NCI-H1092 treated with DMSO at 0.1 percent for 48 hours (cell line): ENCODE measurements at regions not wholly inside any gene's neighbourhood (a gene's known extent, or its start where the extent isn't known, plus 50 kb on each side); places are given as distances from the start of the nearest gene placed in this dataset.

Experiments
- DNase-seq: peaks from one replicate; lab custom pipeline; 2025; lab: John Stamatoyannopoulos, UW

DNA sequence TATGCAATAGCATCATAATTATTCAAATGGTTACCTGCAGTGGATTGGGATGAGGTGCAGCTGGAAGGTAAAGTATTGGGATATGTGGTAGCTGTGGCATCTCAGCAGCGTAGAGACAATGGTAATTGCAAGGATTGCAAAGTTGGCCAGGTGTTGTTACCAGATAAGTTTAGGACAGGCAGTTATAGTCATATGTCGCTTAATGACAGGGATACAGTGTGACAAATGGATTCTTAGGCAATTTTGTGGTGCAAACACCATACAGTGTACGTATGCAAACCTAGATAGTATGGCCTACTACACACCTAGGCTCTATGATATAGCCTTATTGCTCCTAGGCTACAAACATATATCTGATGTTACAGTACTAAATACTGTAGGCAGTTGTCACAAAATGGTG, 163.5 kb upstream of the LYZL2 start:
- no peak for DNase-seq

DNA sequence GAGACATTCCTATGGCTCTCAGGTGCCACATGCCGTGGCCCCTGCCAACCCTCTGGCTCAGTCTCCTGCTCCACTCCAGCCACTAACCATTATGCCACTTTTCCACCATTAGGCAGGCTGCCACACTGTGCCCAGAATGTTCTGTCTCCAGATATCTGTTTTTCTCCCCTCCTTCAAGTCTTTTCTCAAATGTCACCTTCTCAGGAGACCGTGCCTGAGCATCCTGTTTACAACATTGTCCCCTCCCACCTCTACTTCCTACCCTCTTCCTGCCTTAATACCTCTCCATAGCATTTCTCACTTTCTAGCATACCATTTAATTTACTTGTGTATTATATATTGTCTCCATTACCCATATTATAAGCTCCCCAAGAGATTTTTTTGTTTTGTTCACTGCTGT, 162.5 kb upstream of the LYZL2 start:
- DNase-seq: no peak

DNA sequence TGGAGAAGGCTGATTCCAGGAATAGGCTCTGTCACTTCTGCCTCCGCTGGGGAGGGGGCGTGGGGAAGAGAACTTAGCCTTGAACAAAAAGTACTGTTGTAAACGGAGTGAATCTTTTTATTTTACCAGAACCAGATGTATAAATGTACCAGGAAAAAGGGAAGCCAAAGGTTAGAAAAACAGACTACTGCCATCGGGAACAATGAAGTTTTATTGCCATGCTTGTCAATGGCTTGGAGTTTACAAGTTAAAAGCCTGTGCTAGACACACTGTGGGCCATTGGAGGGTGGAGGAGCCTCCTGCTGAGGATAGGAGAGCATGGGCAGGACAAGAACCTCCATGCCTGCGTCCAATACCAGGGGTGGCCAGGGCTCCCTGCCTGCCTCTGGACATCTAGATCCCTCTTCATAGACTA, 161.7 kb upstream of the LYZL2 start:
- no peak for DNase-seq

DNA sequence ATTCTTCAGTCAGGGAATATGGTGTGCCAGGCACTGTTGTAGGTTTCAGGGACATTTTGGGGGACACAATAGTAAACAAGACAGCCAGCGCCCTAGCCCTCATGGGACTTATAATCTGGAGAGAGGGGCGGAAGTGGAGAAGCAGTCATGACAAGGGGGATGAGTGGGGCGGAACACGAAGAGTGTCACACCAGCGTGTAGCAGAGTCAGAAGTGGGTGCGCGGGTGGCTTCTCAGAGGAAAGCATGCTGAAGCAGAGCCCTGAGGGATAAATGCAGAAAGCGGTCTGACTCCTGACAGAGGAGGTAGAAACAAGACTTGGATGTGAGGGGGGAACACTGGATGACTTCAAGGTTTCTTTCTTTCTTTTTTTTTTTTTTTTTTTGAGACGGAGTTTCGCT, 160.3 kb upstream of the LYZL2 start:
- no peak for DNase-seq

GRCh38 chr10:30788307-30788706, 158.8 kb upstream of the LYZL2 start:
- DNase-seq: no peak

- no peak for DNase-seq
These were observed 157.4 kb upstream of the LYZL2 start for GRCh38 chr10:30786906-30787305.

- DNase-seq: no peak
These were observed 156.6 kb upstream of the LYZL2 start for GRCh38 chr10:30786131-30786530.

- peak; percentile 52 for DNase-seq
These were observed 155.5 kb upstream of the LYZL2 start for GRCh38 chr10:30784897-30785605.

- peak; percentile 43 for DNase-seq
These were observed 155.0 kb upstream of the LYZL2 start for GRCh38 chr10:30784524-30784896.

DNA sequence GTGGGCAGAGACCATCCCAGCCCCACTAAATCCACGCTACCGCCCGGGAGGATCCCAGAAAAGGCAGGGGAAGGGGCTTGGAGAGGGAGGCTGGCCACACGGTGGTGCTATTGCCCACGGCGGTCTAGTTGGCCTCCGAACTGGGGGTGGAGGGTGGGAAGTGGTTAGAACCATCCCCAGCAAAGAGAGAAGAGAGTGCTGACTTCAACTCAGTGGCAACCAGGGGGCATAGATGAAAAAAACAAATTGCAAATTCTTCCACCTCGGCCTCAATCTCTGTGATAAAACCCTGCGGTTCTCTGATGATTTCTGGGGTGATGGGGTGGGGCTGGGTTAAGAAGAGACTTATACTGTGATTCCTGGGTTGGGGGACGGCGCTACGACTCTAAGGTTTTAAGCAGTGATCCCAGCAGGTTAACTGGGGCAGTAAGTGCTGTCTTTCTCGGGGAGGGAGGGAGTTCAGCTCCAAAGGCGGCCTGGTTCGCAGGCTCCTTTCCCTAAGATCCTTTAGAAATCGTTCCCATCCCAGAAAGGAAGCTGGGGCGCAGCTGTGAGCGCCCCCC, 154.5 kb upstream of the LYZL2 start:
- peak; percentile 70 for DNase-seq

GRCh38 chr10:30782537-30783461, 153.2 kb upstream of the LYZL2 start:
- DNase-seq: no peak

DNA sequence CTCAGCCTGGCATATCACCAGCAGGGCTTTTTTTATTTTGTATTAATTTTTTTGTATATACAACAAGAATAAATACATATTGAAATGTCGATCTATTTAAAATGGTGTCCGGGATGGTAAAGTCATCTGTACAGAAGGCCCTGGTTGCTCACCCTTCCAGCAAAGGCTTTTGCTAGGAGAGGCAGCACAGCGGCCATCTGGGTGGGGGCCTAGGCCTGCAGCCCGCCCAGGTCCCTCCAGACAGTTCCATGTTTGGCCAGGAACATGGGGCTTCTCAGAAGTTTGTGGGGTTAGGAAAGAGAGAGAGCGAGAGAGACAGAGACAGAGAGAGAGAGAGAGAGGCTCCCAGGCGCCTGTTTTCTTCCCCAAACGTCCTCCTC, 152.6 kb upstream of the LYZL2 start:
- DNase-seq: no peak

GRCh38 chr10:30781670-30782121, 152.1 kb upstream of the LYZL2 start:
- DNase-seq: no peak

GRCh38 chr10:30778769-30779168, 149.2 kb upstream of the LYZL2 start:
- no peak for DNase-seq

DNA sequence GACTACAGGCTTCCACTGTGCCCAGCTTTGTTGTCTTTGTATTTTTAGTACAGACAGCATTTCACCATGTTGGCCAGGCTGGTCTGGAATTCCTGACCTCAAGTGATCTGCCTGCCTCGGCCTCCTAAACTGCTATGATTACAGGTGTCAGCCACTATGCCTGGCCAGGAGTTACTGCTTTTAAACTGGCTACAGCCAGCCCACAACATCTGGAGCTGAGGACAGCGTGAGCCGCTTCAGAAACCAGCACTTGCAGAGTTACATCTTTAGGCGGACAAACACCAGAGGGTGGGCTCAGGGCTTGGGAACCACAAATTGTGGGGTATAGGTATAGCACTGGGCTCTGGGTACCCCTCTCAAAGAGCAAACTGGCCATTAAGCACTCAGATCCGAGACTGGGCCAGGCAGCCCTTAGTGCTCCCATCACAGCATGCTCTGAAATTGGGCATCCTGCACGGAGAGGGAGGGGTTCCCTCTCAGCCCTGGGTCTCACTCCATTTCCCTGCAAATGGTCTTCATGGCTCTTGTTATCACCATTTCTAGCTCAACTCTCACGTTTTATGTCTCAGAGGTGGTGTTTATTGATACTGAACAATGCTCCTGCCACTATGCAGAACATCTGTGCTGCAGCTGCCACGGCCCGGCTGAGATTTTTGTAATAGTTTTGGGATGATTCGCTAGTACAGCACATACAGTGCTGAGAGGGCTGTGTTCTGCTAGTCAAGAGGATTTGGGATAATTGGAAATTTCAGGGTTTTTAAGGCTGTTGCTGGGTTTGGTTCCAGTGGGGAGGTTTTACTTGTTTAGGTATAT, 146.4 kb upstream of the LYZL2 start:
- DNase-seq: no peak

- no peak for DNase-seq
These were observed 144.7 kb upstream of the LYZL2 start for GRCh38 chr10:30774261-30774660.

GRCh38 chr10:30773501-30773900, 143.9 kb upstream of the LYZL2 start:
- DNase-seq: no peak

DNA sequence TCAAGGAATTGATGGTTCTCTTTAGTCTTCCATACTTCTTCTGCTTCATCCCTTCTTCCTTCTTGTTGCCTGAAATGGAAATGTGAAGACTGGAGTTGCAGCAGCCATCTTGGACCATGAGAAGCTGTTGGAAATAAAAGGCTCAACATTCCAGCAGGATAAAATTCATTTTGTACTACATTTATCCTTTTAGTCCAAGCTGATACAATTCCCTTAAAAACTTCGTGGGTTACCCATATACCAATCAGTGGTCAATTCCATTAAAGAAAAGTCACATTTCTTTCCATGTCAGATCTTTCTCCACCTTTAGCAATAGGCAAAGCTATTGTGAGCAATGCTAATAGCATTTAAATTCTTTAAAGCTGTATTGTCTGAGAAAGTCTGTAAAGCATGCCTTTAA, 141.3 kb upstream of the LYZL2 start:
- DNase-seq: no peak

DNA sequence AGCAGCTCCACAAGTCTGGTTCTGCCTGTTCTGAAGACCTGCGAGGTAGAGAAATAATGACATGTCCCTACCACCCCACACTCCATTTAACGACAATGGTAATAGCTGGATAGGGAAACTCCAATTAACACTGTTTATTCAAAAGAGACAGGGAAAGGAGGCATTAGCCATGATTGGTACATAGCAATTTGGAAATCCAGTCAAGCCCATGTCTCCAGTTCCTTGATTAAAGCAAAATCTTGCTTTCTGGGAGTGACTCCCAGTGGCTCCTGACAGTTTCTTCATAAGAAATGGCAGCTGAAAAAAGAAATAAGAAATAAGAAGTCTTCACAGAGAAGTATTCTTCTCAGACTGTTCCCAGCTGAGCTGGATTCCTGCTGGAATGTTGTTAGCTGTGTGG, 140.7 kb upstream of the LYZL2 start:
- DNase-seq: no peak

- DNase-seq: no peak
These were observed 139.8 kb upstream of the LYZL2 start for GRCh38 chr10:30769361-30769760.

- DNase-seq: no peak
These were observed 136.1 kb upstream of the LYZL2 start for GRCh38 chr10:30765616-30766015.

GRCh38 chr10:30765022-30765615, 135.6 kb upstream of the LYZL2 start:
- no peak for DNase-seq
